ENCODE measurements at regions not wholly inside any gene's neighbourhood (a gene's known extent, or its start where the extent isn't known, plus 50 kb on each side); places are given as distances from the start of the nearest gene placed in this dataset.

GRCh38 chr19:31089681-31090080, 259.6 kb downstream of the TSHZ3 start:
- Mint-ChIP-seq H3K4me3 (no peak overlapping the region), H3K27me3 (ENCODE audit: insufficient read depth, low read depth) (peaks cover 7% of the 10 kb centered on the region), H3K9me3 (no peaks in the 10 kb centered on the region), H3K27ac (no peak overlapping the region), H3K36me3 (no peaks in the 10 kb centered on the region), H3K4me1 (peaks cover 3% of the 10 kb centered on the region)
- no peak for DNase-seq (ENCODE audit: low spot score)
- no peak overlapping the region for H2AFZ ChIP-seq (replicated peaks)
- H3K27ac ChIP-seq: no peak overlapping the region
- H3K4me3 ChIP-seq: no peak overlapping the region
- H3K79me2 ChIP-seq (ENCODE audit: low read depth): no peaks in the 10 kb centered on the region
- no peaks in the 10 kb centered on the region for H3K27me3 ChIP-seq
- no peaks in the 10 kb centered on the region for H3F3A ChIP-seq (ENCODE audit: low read depth)
- no peaks in the 10 kb centered on the region for H3K4me1 ChIP-seq
- no peak overlapping the region for H3K9ac ChIP-seq
- TF ChIP-seq EZH2phosphoT487 (IDR thresholded peaks at IDR 0.05) (no peak), EZH2 (IDR thresholded peaks at IDR 0.05) (no peak), CTCF (IDR thresholded peaks at IDR 0.05) (no peak)
- H3K9me3 ChIP-seq (ENCODE audit: low read depth): no peaks in the 10 kb centered on the region
- H3K4me2 ChIP-seq: no peak overlapping the region
- no peaks in the 10 kb centered on the region for H4K20me1 ChIP-seq (ENCODE audit: low read depth)
- no peaks in the 10 kb centered on the region for H3K36me3 ChIP-seq

- H2AFZ ChIP-seq (replicated peaks): no peak overlapping the region
- no peak overlapping the region for H3K4me2 ChIP-seq
- H3K27ac Mint-ChIP-seq: no peak overlapping the region
- TF ChIP-seq EZH2phosphoT487 (IDR thresholded peaks at IDR 0.05) (no peak), CTCF (IDR thresholded peaks at IDR 0.05) (no peak), EZH2 (IDR thresholded peaks at IDR 0.05) (no peak)
- H3K36me3 ChIP-seq: no peaks in the 10 kb centered on the region
- no peaks in the 10 kb centered on the region for H3K79me2 ChIP-seq (ENCODE audit: low read depth)
- H3K27me3 ChIP-seq: no peaks in the 10 kb centered on the region
- no peak overlapping the region for H3K4me3 ChIP-seq
- no peak overlapping the region for H3K4me3 Mint-ChIP-seq
- H3K27ac ChIP-seq: no peak overlapping the region
- DNase-seq (ENCODE audit: low spot score): no peak
- H3K4me1 Mint-ChIP-seq: peaks cover 3% of the 10 kb centered on the region
- H3K27me3 Mint-ChIP-seq (ENCODE audit: insufficient read depth, low read depth): peaks cover 7% of the 10 kb centered on the region
- H4K20me1 ChIP-seq (ENCODE audit: low read depth): no peaks in the 10 kb centered on the region
- H3F3A ChIP-seq (ENCODE audit: low read depth): no peaks in the 10 kb centered on the region
- H3K9me3 Mint-ChIP-seq: peaks cover 2% of the 10 kb centered on the region
- H3K9ac ChIP-seq: no peak overlapping the region
- H3K4me1 ChIP-seq: no peaks in the 10 kb centered on the region
- no peaks in the 10 kb centered on the region for H3K36me3 Mint-ChIP-seq
- no peaks in the 10 kb centered on the region for H3K9me3 ChIP-seq (ENCODE audit: low read depth)
Observed at GRCh38 chr19:31085125-31085524, 264.1 kb downstream of the TSHZ3 start.

- no peak for DNase-seq (ENCODE audit: low spot score)
- H3K4me3 ChIP-seq: no peak overlapping the region
- Mint-ChIP-seq H3K27me3 (ENCODE audit: insufficient read depth, low read depth) (peaks cover 14% of the 10 kb centered on the region), H3K4me3 (no peak overlapping the region), H3K9me3 (peaks cover 2% of the 10 kb centered on the region), H3K36me3 (no peaks in the 10 kb centered on the region), H3K4me1 (peaks cover 3% of the 10 kb centered on the region), H3K27ac (no peak overlapping the region)
- no peak overlapping the region for H3K4me2 ChIP-seq
- H3K27me3 ChIP-seq: no peaks in the 10 kb centered on the region
- H3K27ac ChIP-seq: no peak overlapping the region
- no peaks in the 10 kb centered on the region for H4K20me1 ChIP-seq (ENCODE audit: low read depth)
- no peaks in the 10 kb centered on the region for H3K4me1 ChIP-seq
- H3K9me3 ChIP-seq (ENCODE audit: low read depth): no peaks in the 10 kb centered on the region
- H2AFZ ChIP-seq (replicated peaks): no peak overlapping the region
- no peaks in the 10 kb centered on the region for H3F3A ChIP-seq (ENCODE audit: low read depth)
- H3K79me2 ChIP-seq (ENCODE audit: low read depth): no peaks in the 10 kb centered on the region
- no peaks in the 10 kb centered on the region for H3K36me3 ChIP-seq
- no peak overlapping the region for H3K9ac ChIP-seq
- no peak for TF ChIP-seq EZH2 (IDR thresholded peaks at IDR 0.05)
- no peak for TF ChIP-seq CTCF (IDR thresholded peaks at IDR 0.05)
- TF ChIP-seq EZH2phosphoT487 (IDR thresholded peaks at IDR 0.05): no peak
Observed at GRCh38 chr19:31083105-31083504, 266.1 kb downstream of the TSHZ3 start.

Measured in neural progenitor cell (in vitro differentiated cells).